ENCODE measurements at regions not wholly inside any gene's neighbourhood (a gene's known extent, or its start where the extent isn't known, plus 50 kb on each side); places are given as distances from the start of the nearest gene placed in this dataset.

GRCh38 chr7:45470031-45470430 is 104.1 kb upstream of the ADCY1 start:
- DNase-seq (no peak), ATAC-seq (ENCODE audit: low read depth) (no peak)
- Histone ChIP-seq H4K20me1 (ENCODE audit: insufficient read depth, low read length) (no peaks in the 10 kb centered on the region), H3K23ac (ENCODE audit: low read depth, low read length) (no peak overlapping the region), H4K91ac (ENCODE audit: insufficient read depth, low read depth, low read length) (no peak overlapping the region), H3K56ac (ENCODE audit: extremely low read depth, insufficient read depth, low read length) (no peak overlapping the region), H2BK20ac (ENCODE audit: low read depth, low read length) (no peak overlapping the region), H2AK5ac (ENCODE audit: low read depth, low read length) (no peak overlapping the region), H3K9ac (ENCODE audit: low read depth, low read length) (no peak overlapping the region), H3K4ac (ENCODE audit: low read depth, low read length) (no peak overlapping the region), H2AFZ (replicated peaks; ENCODE audit: low read length, poor library complexity) (no peak overlapping the region), H2BK120ac (ENCODE audit: low read depth, low read length) (no peak overlapping the region), H3K14ac (replicated peaks; ENCODE audit: low read depth, low read length) (no peak overlapping the region), H3K4me2 (ENCODE audit: low read depth, low read length) (no peak overlapping the region), H3K4me3 (ENCODE audit: insufficient read depth, low read depth, low read length) (no peak overlapping the region), H3K9me3 (ENCODE audit: control insufficient read depth, insufficient read depth, low read length) (no peaks in the 10 kb centered on the region), H3K27me3 (ENCODE audit: control insufficient read depth, insufficient read depth, low read length) (no peaks in the 10 kb centered on the region), H2BK5ac (ENCODE audit: low read depth, low read length, poor library complexity, severe bottlenecking) (no peak overlapping the region), H3K9me1 (ENCODE audit: insufficient read depth, low read length) (no peaks in the 10 kb centered on the region), H3K18ac (ENCODE audit: low read depth, low read length) (no peak overlapping the region), H2BK15ac (ENCODE audit: low read depth, low read length) (no peak overlapping the region), H2AK9ac (replicated peaks; ENCODE audit: low read depth, low read length, poor library complexity) (no peak overlapping the region), H3K27ac (ENCODE audit: insufficient read depth, low read length) (no peak overlapping the region), H3K79me1 (ENCODE audit: low read depth in 1 of 2, low read length in 2 of 2) (no peaks in the 10 kb centered on the region), H4K5ac (ENCODE audit: low read depth, low read length) (no peak overlapping the region), H3K36me3 (ENCODE audit: control insufficient read depth, insufficient read depth, low read length) (no peaks in the 10 kb centered on the region), H4K8ac (ENCODE audit: low read depth in 2 of 2, low read length in 2 of 2) (no peak overlapping the region), H3K4me1 (ENCODE audit: control insufficient read depth, insufficient read depth, low read length) (no peaks in the 10 kb centered on the region)
- dilution Hi-C loops (cut with HindIII; ENCODE audit: low sequenced_read_pairs, unreplicated experiment) (no loop called here), intact Hi-C loops (cut with micrococcal nuclease) (no loop called here), in situ Hi-C loops (cut with MboI; ENCODE audit: low sequenced_read_pairs) (no loop called here)
- ChIA-PET POLR2A (ENCODE audit: unreplicated experiment) (no interaction called here), CTCF (no interaction called here)
- TF ChIP-seq POLR2A (IDR thresholded peaks at IDR 0.05; ENCODE audit: low read depth, low read length) = no peak
- no peak for TF ChIP-seq RCOR1 (IDR thresholded peaks at IDR 0.05; ENCODE audit: insufficient replicate concordance, low read length)
- TF ChIP-seq FOS (IDR thresholded peaks at IDR 0.05; ENCODE audit: low read depth, low read length) = no peak
- no peak for TF ChIP-seq CEBPB (IDR thresholded peaks at IDR 0.05; ENCODE audit: low read depth, low read length)
- no peak for TF ChIP-seq BHLHE40 (IDR thresholded peaks at IDR 0.05; ENCODE audit: low read depth, low read length)
- TF ChIP-seq USF2 (IDR thresholded peaks at IDR 0.05; ENCODE audit: low read depth, low read length) = no peak
- no peak for TF ChIP-seq MAFK (IDR thresholded peaks at IDR 0.05; ENCODE audit: low read depth, low read length)
- TF ChIP-seq NFE2L2 (IDR thresholded peaks at IDR 0.05; ENCODE audit: low read depth, low read length) = no peak
- no peak for TF ChIP-seq RAD21 (IDR thresholded peaks at IDR 0.05; ENCODE audit: low read length)
- no peak for TF ChIP-seq MXI1 (IDR thresholded peaks at IDR 0.05; ENCODE audit: borderline replicate concordance, low read depth, low read length)
- no peak for TF ChIP-seq RFX5 (IDR thresholded peaks at IDR 0.05; ENCODE audit: low read depth, low read length)
- TF ChIP-seq, protein P1, sequence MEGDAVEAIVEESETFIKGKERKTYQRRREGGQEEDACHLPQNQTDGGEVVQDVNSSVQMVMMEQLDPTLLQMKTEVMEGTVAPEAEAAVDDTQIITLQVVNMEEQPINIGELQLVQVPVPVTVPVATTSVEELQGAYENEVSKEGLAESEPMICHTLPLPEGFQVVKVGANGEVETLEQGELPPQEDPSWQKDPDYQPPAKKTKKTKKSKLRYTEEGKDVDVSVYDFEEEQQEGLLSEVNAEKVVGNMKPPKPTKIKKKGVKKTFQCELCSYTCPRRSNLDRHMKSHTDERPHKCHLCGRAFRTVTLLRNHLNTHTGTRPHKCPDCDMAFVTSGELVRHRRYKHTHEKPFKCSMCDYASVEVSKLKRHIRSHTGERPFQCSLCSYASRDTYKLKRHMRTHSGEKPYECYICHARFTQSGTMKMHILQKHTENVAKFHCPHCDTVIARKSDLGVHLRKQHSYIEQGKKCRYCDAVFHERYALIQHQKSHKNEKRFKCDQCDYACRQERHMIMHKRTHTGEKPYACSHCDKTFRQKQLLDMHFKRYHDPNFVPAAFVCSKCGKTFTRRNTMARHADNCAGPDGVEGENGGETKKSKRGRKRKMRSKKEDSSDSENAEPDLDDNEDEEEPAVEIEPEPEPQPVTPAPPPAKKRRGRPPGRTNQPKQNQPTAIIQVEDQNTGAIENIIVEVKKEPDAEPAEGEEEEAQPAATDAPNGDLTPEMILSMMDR (conservative IDR thresholded peaks at IDR 0.05; ENCODE audit: low read depth, low read length) = no peak
- no peak for TF ChIP-seq SMC3 (IDR thresholded peaks at IDR 0.05; ENCODE audit: low read depth, low read length)
- no CpG with 5 or more reads among the region's 3 CpGs for WGBS, 2 experiments (ENCODE audit: extremely low coverage in 2 of 2, insufficient read length in 1 of 2)
- BruUV-seq (replicated peaks) = no TSS peak
